CD1c-positive myeloid dendritic cell (primary cell): ENCODE measurements at regions not wholly inside any gene's neighbourhood (a gene's known extent, or its start where the extent isn't known, plus 50 kb on each side); places are given as distances from the start of the nearest gene placed in this dataset.
"Not testable (repeated sequence)": the region's sequence is repeated elsewhere in the genome, so short reads cannot be mapped to it uniquely, and the experiment has no call there.

Source experiments
- DNase-seq: peaks from one replicate; pipeline ENCODE4 v3.0.0-alpha.2; 2016; ENCODE audit errors: extremely low spot score

- no peak for DNase-seq
Measured at GRCh38 chr2:34734042-34734441, 1134.9 kb upstream of the FAM98A start.

GRCh38 chr2:34731292-34731691 is 1132.2 kb upstream of the FAM98A start:
- no peak for DNase-seq

- DNase-seq, result no peak
Measured at GRCh38 chr2:34729845-34730244, 1130.7 kb upstream of the FAM98A start.

- no peak for DNase-seq
Measured at GRCh38 chr2:34724107-34724506, 1125.0 kb upstream of the FAM98A start.

GRCh38 chr2:34723683-34724082 is 1124.6 kb upstream of the FAM98A start:
- DNase-seq, result no peak

GRCh38 chr2:34719206-34719605 is 1120.1 kb upstream of the FAM98A start:
- no peak for DNase-seq

- no peak for DNase-seq
Measured at GRCh38 chr2:34705551-34706247, 1106.6 kb upstream of the FAM98A start.

- DNase-seq, result no peak
Measured at GRCh38 chr2:34703292-34703691, 1104.2 kb upstream of the FAM98A start.

GRCh38 chr2:34702391-34702790 is 1103.3 kb upstream of the FAM98A start:
- not testable (repeated sequence) for DNase-seq

GRCh38 chr2:34677591-34677990 is 1078.5 kb upstream of the FAM98A start:
- DNase-seq, result not testable (repeated sequence)

- not testable (repeated sequence) for DNase-seq
Measured at GRCh38 chr2:34677119-34677531, 1078.0 kb upstream of the FAM98A start.

GRCh38 chr2:34670482-34670881 is 1071.4 kb upstream of the FAM98A start:
- no peak for DNase-seq

- DNase-seq, result no peak
Measured at GRCh38 chr2:34666821-34667220, 1067.7 kb upstream of the FAM98A start.

- no peak for DNase-seq
Measured at GRCh38 chr2:34664266-34664665, 1065.2 kb upstream of the FAM98A start.

GRCh38 chr2:34663314-34663713 is 1064.2 kb upstream of the FAM98A start:
- DNase-seq, result no peak

GRCh38 chr2:34660741-34661140 is 1061.6 kb upstream of the FAM98A start:
- no peak for DNase-seq

GRCh38 chr2:34656632-34657031 is 1057.5 kb upstream of the FAM98A start:
- no peak for DNase-seq

- no peak for DNase-seq
Measured at GRCh38 chr2:34652636-34653035, 1053.5 kb upstream of the FAM98A start.

GRCh38 chr2:34646901-34647300 is 1047.8 kb upstream of the FAM98A start:
- DNase-seq, result no peak

- no peak for DNase-seq
Measured at GRCh38 chr2:34632327-34632726, 1033.2 kb upstream of the FAM98A start.

GRCh38 chr2:34627003-34627402 is 1027.9 kb upstream of the FAM98A start:
- no peak for DNase-seq

- DNase-seq, result no peak
Measured at GRCh38 chr2:34604164-34604563, 1005.1 kb upstream of the FAM98A start.

- DNase-seq, result no peak
Measured at GRCh38 chr2:34602262-34602661, 1003.2 kb upstream of the FAM98A start.

- DNase-seq, result no peak
Measured at GRCh38 chr2:34601561-34601960, 1002.5 kb upstream of the FAM98A start.
